Vagina (tissue), 2 donors: ENCODE measurements at regions not wholly inside any gene's neighbourhood (a gene's known extent, or its start where the extent isn't known, plus 50 kb on each side); places are given as distances from the start of the nearest gene placed in this dataset.

Experiments used
- DNase-seq, 2 donors: peaks; one replicate each; pipeline ENCODE4 v3.0.0-alpha.2; 2017; ENCODE audit errors: extremely low spot score in 2 of 2
- H3K27ac ChIP-seq: fragments of 200-600 bp; sonication (generic); one replicate; pipeline ENCODE4 v1.5.1; 2019
- H3K27me3 ChIP-seq: fragments of 200-600 bp; sonication (generic); one replicate; pipeline ENCODE4 v1.5.1; 2019
- H3K36me3 ChIP-seq, 2 donors: fragments of 200-600 bp; sonication (generic); one replicate each; pipeline ENCODE4 v1.5.1; 2017 to 2019
- H3K4me1 ChIP-seq: fragments of 200-600 bp; sonication (generic); one replicate; pipeline ENCODE4 v1.5.1; 2019
- H3K4me3 ChIP-seq, 2 donors: fragments of 200-600 bp; sonication (generic); 1 replicate in 1 of 2; 2 replicates in 1 of 2; pipeline ENCODE4 v1.5.1; 2016 to 2019
- H3K9me3 ChIP-seq: fragments of 200-600 bp; sonication (generic); one replicate; pipeline ENCODE4 v1.5.1; 2019
- POLR2A ChIP-seq, 2 donors: fragments of 450-650 bp; IDR thresholded peaks; one replicate each; pipeline ENCODE4 v1.6.1; 2017; ENCODE audit warnings: antibody characterized with exemption in 2 of 2, mild to moderate bottlenecking in 2 of 2, moderate library complexity in 2 of 2
- POLR2AphosphoS5 ChIP-seq, 2 donors: sonication (generic); formaldehyde crosslinking; IDR thresholded peaks; one replicate each; pipeline ENCODE4 v1.9.0; 2017; ENCODE audit warnings: antibody characterized with exemption in 2 of 2, mild to moderate bottlenecking in 2 of 2, low read depth in 1 of 2; ENCODE audit not compliant: insufficient read depth in 1 of 2
- intact Hi-C: fragments of 100-400 bp; cut with DNase I; formaldehyde crosslinking; loops from one replicate; pipeline ENCODE4 v1.15.1; 2023
- TF ChIP-seq, protein P1 (sequence below), 3 experiments: fragments of 450-650 bp in 2 of 3; fragments of 200-600 bp in 1 of 3; sonication (generic) in 1 of 3; IDR thresholded peaks; one replicate each; pipeline ENCODE4 v1.5.1; 2017 to 2019; ENCODE audit warnings: antibody characterized with exemption in 3 of 3, mild to moderate bottlenecking in 2 of 3, moderate library complexity in 2 of 3

DNA sequence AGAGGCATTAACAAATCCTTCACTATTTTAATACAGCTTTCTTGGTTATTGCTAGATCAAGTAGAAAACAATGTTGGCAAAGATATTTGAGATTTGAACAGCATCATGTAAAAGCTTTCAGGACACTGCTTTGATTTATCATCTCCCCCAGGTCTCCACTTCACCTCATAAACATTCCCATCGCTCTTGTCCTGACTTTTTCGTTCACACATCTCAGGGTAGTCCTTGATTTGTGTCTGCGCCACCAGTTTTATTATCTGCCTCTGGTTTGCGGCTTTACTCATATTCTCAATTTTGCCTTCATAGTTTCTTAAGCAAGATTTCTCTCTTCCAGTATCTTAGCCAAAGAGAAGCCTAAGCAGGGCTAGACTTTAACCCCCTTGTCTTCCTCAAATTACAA is 63.5 kb upstream of the ROR1 start:
- TF ChIP-seq, protein P1, sequence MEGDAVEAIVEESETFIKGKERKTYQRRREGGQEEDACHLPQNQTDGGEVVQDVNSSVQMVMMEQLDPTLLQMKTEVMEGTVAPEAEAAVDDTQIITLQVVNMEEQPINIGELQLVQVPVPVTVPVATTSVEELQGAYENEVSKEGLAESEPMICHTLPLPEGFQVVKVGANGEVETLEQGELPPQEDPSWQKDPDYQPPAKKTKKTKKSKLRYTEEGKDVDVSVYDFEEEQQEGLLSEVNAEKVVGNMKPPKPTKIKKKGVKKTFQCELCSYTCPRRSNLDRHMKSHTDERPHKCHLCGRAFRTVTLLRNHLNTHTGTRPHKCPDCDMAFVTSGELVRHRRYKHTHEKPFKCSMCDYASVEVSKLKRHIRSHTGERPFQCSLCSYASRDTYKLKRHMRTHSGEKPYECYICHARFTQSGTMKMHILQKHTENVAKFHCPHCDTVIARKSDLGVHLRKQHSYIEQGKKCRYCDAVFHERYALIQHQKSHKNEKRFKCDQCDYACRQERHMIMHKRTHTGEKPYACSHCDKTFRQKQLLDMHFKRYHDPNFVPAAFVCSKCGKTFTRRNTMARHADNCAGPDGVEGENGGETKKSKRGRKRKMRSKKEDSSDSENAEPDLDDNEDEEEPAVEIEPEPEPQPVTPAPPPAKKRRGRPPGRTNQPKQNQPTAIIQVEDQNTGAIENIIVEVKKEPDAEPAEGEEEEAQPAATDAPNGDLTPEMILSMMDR (IDR thresholded peaks at IDR 0.05) = no peak
- TF ChIP-seq POLR2A (IDR thresholded peaks at IDR 0.05) = no peak
- TF ChIP-seq POLR2AphosphoS5 (IDR thresholded peaks at IDR 0.05; ENCODE audit: insufficient read depth in 1 of 2, low read depth in 1 of 2) = no peak

DNA sequence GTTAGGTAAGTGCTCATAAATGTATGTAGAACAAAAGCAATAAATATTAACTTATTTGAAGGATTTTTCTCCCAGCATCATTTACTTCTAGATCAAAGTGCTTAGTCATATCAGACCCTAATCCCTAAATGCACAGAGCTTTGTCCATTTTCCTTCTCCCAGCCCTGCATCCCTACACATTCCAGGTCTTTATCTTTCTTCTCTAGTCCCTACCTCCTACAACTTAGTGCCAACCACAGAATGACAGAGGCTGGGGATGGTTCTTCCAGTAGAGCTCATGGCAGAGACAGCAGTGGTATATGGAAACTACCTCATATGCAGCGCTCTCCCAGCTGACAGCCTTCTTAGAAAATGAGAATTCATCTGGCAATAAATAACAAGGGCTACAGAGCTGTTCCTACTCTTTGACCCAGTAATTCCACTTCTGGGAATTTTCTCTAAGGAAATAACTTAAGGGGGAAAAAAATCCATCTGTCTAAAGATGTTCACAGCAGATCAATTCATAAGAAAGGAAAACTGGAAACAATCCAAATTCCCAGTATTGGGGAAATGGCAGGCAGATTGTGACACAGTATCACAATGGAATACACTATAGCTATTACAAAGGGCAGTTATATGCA is 62.9 kb upstream of the ROR1 start:
- Histone ChIP-seq H3K27ac (no peak overlapping the region), H3K4me3 (no peak overlapping the region), H3K9me3 (no peaks in the 10 kb centered on the region), H3K4me1 (peaks cover 11% of the 10 kb centered on the region), H3K36me3 (no peaks in the 10 kb centered on the region), H3K27me3 (no peaks in the 10 kb centered on the region)
- DNase-seq = no peak
- intact Hi-C loops = no loop called here
- TF ChIP-seq, protein P1 (IDR thresholded peaks at IDR 0.05) = no peak
- TF ChIP-seq POLR2AphosphoS5 (IDR thresholded peaks at IDR 0.05; ENCODE audit: insufficient read depth in 1 of 2, low read depth in 1 of 2) = no peak
- no peak for TF ChIP-seq POLR2A (IDR thresholded peaks at IDR 0.05)

More for the DNA sequence above, 63.5 kb upstream of the ROR1 start:
- intact Hi-C loops = no loop called here
- Histone ChIP-seq H3K27ac (no peak overlapping the region), H3K27me3 (no peaks in the 10 kb centered on the region), H3K4me3 (no peak overlapping the region), H3K36me3 (no peaks in the 10 kb centered on the region), H3K4me1 (peaks cover 11% of the 10 kb centered on the region), H3K9me3 (no peaks in the 10 kb centered on the region)
- DNase-seq = no peak

DNA sequence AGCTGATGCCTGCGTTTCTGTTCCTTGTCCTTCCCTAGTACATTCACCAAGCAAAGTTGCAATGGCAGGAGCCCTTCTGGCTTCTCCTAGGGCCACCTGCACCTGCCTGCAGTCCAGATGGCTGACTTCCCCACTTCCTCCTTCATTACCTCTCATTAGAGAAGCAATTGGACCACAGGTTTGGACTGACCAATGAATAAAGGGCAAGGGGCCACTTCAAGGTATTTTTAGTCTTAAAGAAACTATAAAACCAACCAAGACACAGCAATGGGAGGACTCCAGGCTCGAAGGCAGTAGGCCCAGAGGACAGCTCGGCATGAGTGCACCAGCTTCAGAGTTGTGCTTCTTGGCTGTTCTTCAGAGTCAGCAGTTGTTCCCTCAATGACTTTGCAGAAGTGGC is 60.8 kb upstream of the ROR1 start:
- H3K4me3 ChIP-seq = no peak overlapping the region
- H3K9me3 ChIP-seq = no peaks in the 10 kb centered on the region
- no peaks in the 10 kb centered on the region for H3K36me3 ChIP-seq
- H3K27ac ChIP-seq = no peak overlapping the region
- intact Hi-C loops = no loop called here
- DNase-seq = no peak
- no peaks in the 10 kb centered on the region for H3K27me3 ChIP-seq
- peaks cover 11% of the 10 kb centered on the region for H3K4me1 ChIP-seq
- TF ChIP-seq POLR2A (IDR thresholded peaks at IDR 0.05) (no peak), POLR2AphosphoS5 (IDR thresholded peaks at IDR 0.05; ENCODE audit: insufficient read depth in 1 of 2, low read depth in 1 of 2) (no peak)
- TF ChIP-seq, protein P1 (IDR thresholded peaks at IDR 0.05) = no peak

DNA sequence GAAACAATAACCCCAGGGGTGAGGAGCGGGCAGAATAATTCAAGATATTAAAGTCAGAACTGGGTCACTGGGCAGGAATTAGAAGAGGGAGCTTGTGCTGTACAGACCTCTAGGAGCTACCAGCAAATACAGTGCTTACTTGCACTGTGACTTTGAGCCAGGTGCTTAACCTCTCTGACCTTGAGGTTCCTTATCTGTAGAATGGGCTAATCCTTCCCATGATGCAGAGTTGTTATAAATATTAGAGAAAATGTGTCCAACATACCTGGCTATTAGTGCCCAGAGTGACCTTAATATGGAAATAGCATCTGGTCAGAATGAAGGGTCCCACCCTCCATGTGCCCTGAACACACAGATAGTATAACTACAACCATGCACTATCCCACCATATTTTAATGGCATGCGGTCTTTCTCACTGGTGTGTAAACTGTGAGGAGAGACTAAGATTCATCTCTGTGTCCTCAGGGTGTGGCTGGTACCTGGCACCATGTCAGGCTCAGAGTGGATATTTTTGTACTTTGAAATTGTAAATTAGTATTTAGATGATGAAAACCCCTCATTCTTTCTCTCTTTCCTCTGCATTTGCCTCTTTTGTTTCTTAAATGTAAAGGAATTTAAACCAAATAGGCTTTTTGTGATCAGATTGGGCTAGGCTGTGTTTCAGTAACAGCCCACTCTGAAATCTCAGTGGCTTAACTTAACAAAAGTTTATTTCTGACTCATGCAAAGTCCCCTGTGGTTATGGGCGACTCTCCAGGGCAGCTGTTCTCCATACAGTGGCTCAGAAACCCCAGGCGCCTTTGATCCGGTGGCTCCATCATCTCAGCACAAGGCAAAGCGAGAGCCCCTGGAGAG is 60.0 kb upstream of the ROR1 start:
- TF ChIP-seq POLR2AphosphoS5 (IDR thresholded peaks at IDR 0.05; ENCODE audit: insufficient read depth in 1 of 2, low read depth in 1 of 2) (no peak), POLR2A (IDR thresholded peaks at IDR 0.05) (no peak)
- TF ChIP-seq, protein P1 (IDR thresholded peaks at IDR 0.05) = no peak
- Histone ChIP-seq H3K36me3 (no peaks in the 10 kb centered on the region), H3K27ac (no peak overlapping the region), H3K4me3 (no peak overlapping the region), H3K27me3 (no peaks in the 10 kb centered on the region), H3K9me3 (no peaks in the 10 kb centered on the region), H3K4me1 (peaks cover 11% of the 10 kb centered on the region)
- intact Hi-C loops = no loop called here
- DNase-seq = no peak

DNA sequence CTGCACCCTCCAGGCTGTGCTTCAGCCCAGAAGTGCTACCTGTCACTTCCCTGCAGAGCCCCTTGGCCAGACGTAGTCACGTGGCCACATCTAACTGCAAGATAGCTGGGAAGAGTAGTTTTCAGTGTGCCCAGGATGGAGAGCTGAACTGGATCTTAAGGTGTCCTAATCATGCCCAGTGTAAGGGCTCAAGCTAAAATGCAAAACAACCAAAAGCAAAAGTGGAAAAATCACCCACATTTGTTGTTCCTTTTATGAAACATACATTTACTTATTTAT is 59.4 kb upstream of the ROR1 start:
- TF ChIP-seq POLR2AphosphoS5 (IDR thresholded peaks at IDR 0.05; ENCODE audit: insufficient read depth in 1 of 2, low read depth in 1 of 2) (no peak), POLR2A (IDR thresholded peaks at IDR 0.05) (no peak)
- TF ChIP-seq, protein P1 (IDR thresholded peaks at IDR 0.05) = no peak
- Histone ChIP-seq H3K9me3 (no peaks in the 10 kb centered on the region), H3K27me3 (no peaks in the 10 kb centered on the region), H3K36me3 (no peaks in the 10 kb centered on the region), H3K27ac (no peak overlapping the region), H3K4me3 (no peak overlapping the region), H3K4me1 (peaks cover 11% of the 10 kb centered on the region)
- no peak for DNase-seq
- intact Hi-C loops = no loop called here
